Neural cell (in vitro differentiated cells): ENCODE measurements at regions not wholly inside any gene's neighbourhood (a gene's known extent, or its start where the extent isn't known, plus 50 kb on each side); places are given as distances from the start of the nearest gene placed in this dataset.

Experiments
- H2AFZ ChIP-seq: fragments of 200-600, 300-800 bp; sonication (generic), shearing (Covaris generic); 2 replicates; pipeline ENCODE4 v1.6.0; 2014; ENCODE audit warnings: low read depth, mild to moderate bottlenecking, antibody characterized with exemption, low read length, moderate library complexity
- H3F3A ChIP-seq: fragments of 200-600 bp; shearing (Covaris generic); 2 replicates; pipeline ENCODE4 v1.6.1; 2016; ENCODE audit warnings: mild to moderate bottlenecking, moderate library complexity, mixed read lengths, antibody characterized with exemption, low read length; ENCODE audit not compliant: insufficient read depth, poor library complexity, severe bottlenecking
- H3K27ac ChIP-seq: fragments of 200-600, 300-800 bp; sonication (generic), shearing (Covaris generic); 2 replicates; pipeline ENCODE4 v1.5.1; 2014; ENCODE audit warnings: mild to moderate bottlenecking, low read length, moderate library complexity
- H3K27me3 ChIP-seq: fragments of 300-800, 200-600 bp; sonication (generic), shearing (Covaris generic); 2 replicates; pipeline ENCODE4 v1.6.0; 2014; ENCODE audit warnings: mild to moderate bottlenecking, low read depth, low read length, moderate library complexity; ENCODE audit not compliant: insufficient read depth
- H3K36me3 ChIP-seq: fragments of 300-800, 200-600 bp; sonication (generic), shearing (Covaris generic); 2 replicates; pipeline ENCODE4 v1.5.1; 2014; ENCODE audit warnings: mild to moderate bottlenecking, antibody characterized with exemption, low read length, moderate library complexity; ENCODE audit not compliant: insufficient read depth
- H3K4me2 ChIP-seq: fragments of 300-800, 200-600 bp; sonication (generic), shearing (Covaris generic); 2 replicates; pipeline ENCODE4 v1.6.0; 2014; ENCODE audit warnings: mild to moderate bottlenecking, low read length
- H3K4me3 ChIP-seq: fragments of 300-800, 200-600 bp; sonication (generic), shearing (Covaris generic); 2 replicates; pipeline ENCODE4 v1.5.1; 2014; ENCODE audit warnings: mild to moderate bottlenecking, low read length, moderate library complexity
- H3K79me2 ChIP-seq: fragments of 200-600 bp; shearing (Covaris generic); replicated peaks from 2 replicates; pipeline ENCODE4 v1.6.0; 2014; ENCODE audit warnings: mild to moderate bottlenecking, low read length, moderate library complexity; ENCODE audit not compliant: insufficient read depth
- H3K9ac ChIP-seq: fragments of 300-800, 200-600 bp; sonication (generic), shearing (Covaris generic); 2 replicates; pipeline ENCODE4 v1.6.1; 2016; ENCODE audit warnings: mild to moderate bottlenecking, low read length, mixed read lengths
- H3K9me2 ChIP-seq: fragments of 200-600 bp; shearing (Covaris generic); 2 replicates; pipeline ENCODE4 v1.6.1; 2016; ENCODE audit warnings: mild to moderate bottlenecking, low read length, mixed read lengths; ENCODE audit not compliant: insufficient read depth
- H3K9me3 ChIP-seq: fragments of 200-600, 300-800 bp; sonication (generic), shearing (Covaris generic); 2 replicates; pipeline ENCODE4 v1.6.1; 2016; ENCODE audit warnings: mild to moderate bottlenecking, mixed run types, low read length, moderate library complexity, mixed read lengths
- H4K20me1 ChIP-seq: fragments of 200-600 bp; shearing (Covaris generic); 2 replicates; pipeline ENCODE4 v1.6.1; 2016; ENCODE audit warnings: mild to moderate bottlenecking, mixed run types; ENCODE audit not compliant: insufficient read depth
- CTCF ChIP-seq: fragments of 450-650 bp; IDR thresholded peaks from 2 replicates; pipeline ENCODE4 v1.5.1; 2014; ENCODE audit warnings: antibody characterized with exemption, mild to moderate bottlenecking, moderate library complexity; ENCODE audit not compliant: poor library complexity, severe bottlenecking
- EZH2 ChIP-seq: fragments of 200-600, 300-800 bp; shearing (Covaris generic), sonication (generic); IDR thresholded peaks from 2 replicates; pipeline ENCODE4 v1.6.1; 2014; ENCODE audit warnings: antibody characterized with exemption, low read length, borderline replicate concordance, mild to moderate bottlenecking; ENCODE audit not compliant: insufficient read depth, poor library complexity, severe bottlenecking
- MXI1 ChIP-seq: fragments of 450-650 bp; conservative IDR thresholded peaks from 2 replicates; pipeline ENCODE4 v1.6.1; 2014; ENCODE audit warnings: antibody characterized with exemption, mild to moderate bottlenecking; ENCODE audit not compliant: poor library complexity, severe bottlenecking
- POLR2AphosphoS5 ChIP-seq: IDR thresholded peaks from 2 replicates; pipeline ENCODE4 v1.6.1; 2012
- RAD21 ChIP-seq: fragments of 450-650 bp; conservative IDR thresholded peaks from 2 replicates; pipeline ENCODE4 v1.6.1; 2014; ENCODE audit warnings: antibody characterized with exemption, mild to moderate bottlenecking, moderate library complexity
- REST ChIP-seq: IDR thresholded peaks from 2 replicates; pipeline ENCODE4 v1.6.1; 2012; ENCODE audit warnings: borderline replicate concordance
- SMC3 ChIP-seq: fragments of 450-650 bp; conservative IDR thresholded peaks from 2 replicates; pipeline ENCODE4 v1.6.1; 2014; ENCODE audit warnings: antibody characterized with exemption, mild to moderate bottlenecking, moderate library complexity; ENCODE audit not compliant: poor library complexity
- TAF1 ChIP-seq: IDR thresholded peaks from 2 replicates; pipeline ENCODE4 v1.6.1; 2012; ENCODE audit warnings: low read depth

- H3K27me3 ChIP-seq, result no peaks in the 10 kb centered on the region
- H3K27ac ChIP-seq, result no peak overlapping the region
- no peaks in the 10 kb centered on the region for H3K9me3 ChIP-seq
- no peak overlapping the region for H2AFZ ChIP-seq
- no peak overlapping the region for H3K9ac ChIP-seq
- no peaks in the 10 kb centered on the region for H3K36me3 ChIP-seq
- no peaks in the 10 kb centered on the region for H3K79me2 ChIP-seq
- TF ChIP-seq MXI1, result no peak
- no peak for TF ChIP-seq EZH2
- no peak for TF ChIP-seq TAF1
- TF ChIP-seq SMC3, result no peak
- TF ChIP-seq POLR2AphosphoS5, result no peak
- H3K4me2 ChIP-seq, result no peak overlapping the region
- H3K4me3 ChIP-seq, result no peak overlapping the region
- H3F3A ChIP-seq, result no peaks in the 10 kb centered on the region
- no peaks in the 10 kb centered on the region for H4K20me1 ChIP-seq
- no peaks in the 10 kb centered on the region for H3K9me2 ChIP-seq
Observed at GRCh38 chr1:13949546-13949945, 249.6 kb downstream of the PRDM2 start.

GRCh38 chr1:13950637-13951036 is 250.6 kb downstream of the PRDM2 start:
- H3K9me2 ChIP-seq, result no peaks in the 10 kb centered on the region
- H3K36me3 ChIP-seq, result no peaks in the 10 kb centered on the region
- no peaks in the 10 kb centered on the region for H3K9me3 ChIP-seq
- no peak overlapping the region for H3K9ac ChIP-seq
- H4K20me1 ChIP-seq, result no peaks in the 10 kb centered on the region
- no peak overlapping the region for H3K4me2 ChIP-seq
- H3K27ac ChIP-seq, result no peak overlapping the region
- no peaks in the 10 kb centered on the region for H3K27me3 ChIP-seq
- H3K79me2 ChIP-seq, result no peaks in the 10 kb centered on the region
- TF ChIP-seq CTCF (no peak), SMC3 (no peak), MXI1 (no peak), REST (no peak), RAD21 (no peak)
- no peak overlapping the region for H2AFZ ChIP-seq
- no peak overlapping the region for H3K4me3 ChIP-seq
- no peaks in the 10 kb centered on the region for H3F3A ChIP-seq
